GM19328 (cell line): ENCODE measurements at regions not wholly inside any gene's neighbourhood (a gene's known extent, or its start where the extent isn't known, plus 50 kb on each side); places are given as distances from the start of the nearest gene placed in this dataset.

ENCODE experiments used
- ATAC-seq: cut with Tn5 transposase; IDR thresholded peaks from one replicate; pipeline ENCODE4 v1.9.1; 2021; ENCODE audit warnings: mild to moderate bottlenecking, moderate library complexity; ENCODE audit not compliant: unreplicated experiment

DNA sequence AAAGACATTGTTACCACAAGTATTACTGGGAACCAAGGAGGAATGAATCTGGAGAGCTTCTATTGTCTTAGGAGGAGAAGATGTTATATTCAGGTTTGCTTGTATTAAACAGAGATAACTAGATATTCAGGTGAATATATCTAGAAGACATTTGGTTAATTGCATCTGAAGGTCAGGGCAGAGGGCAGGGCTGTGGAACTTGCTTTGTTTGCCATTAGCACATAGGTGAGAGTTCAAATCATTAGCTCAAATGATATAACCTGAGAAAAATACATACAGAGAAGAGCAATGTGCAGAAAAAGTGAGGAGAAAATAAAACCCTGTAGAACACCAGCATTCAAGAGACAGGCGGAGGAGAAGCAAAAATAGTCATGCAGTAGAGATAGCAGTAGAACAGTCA lies 116.8 kb downstream of the DNAJB9 start:
- ATAC-seq = no peak

DNA sequence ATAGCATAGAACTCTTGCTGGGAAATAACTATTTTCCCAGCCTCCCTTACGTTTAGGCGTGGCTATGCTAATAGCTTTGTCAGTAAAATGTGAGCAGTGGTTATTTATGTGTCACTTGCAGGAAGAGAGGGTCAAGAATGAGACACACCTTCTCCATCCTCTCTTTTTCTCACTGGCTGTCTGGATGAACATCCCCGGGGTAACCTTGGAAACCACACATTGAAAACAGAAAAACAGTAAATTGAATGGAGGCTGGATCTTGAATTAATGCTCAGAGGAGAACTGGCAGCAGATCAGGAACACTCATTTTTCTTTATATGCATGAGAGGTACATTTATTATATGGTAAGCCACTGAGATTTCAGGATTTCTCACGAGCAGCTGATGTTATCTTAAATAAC lies 127.6 kb downstream of the DNAJB9 start:
- no peak for ATAC-seq

DNA sequence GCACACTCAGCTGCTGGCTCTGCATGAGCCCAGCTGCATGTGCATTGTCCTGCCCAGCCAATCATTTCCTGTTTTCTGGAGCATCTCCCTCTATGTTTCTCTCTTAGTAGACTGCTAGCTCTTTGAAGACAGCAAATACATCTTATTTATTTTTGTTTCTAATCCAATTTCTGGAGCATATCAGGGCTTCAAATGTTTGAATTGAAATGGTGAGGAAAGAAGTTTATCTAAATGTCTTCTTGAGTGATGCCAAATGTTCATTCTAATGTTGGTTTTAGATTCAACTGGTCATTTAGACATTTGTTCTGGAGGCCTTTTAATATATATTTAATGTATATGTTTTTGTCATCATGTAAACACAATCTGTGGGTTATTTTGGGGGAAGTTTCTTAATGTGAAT lies 141.9 kb downstream of the DNAJB9 start:
- no peak for ATAC-seq

DNA sequence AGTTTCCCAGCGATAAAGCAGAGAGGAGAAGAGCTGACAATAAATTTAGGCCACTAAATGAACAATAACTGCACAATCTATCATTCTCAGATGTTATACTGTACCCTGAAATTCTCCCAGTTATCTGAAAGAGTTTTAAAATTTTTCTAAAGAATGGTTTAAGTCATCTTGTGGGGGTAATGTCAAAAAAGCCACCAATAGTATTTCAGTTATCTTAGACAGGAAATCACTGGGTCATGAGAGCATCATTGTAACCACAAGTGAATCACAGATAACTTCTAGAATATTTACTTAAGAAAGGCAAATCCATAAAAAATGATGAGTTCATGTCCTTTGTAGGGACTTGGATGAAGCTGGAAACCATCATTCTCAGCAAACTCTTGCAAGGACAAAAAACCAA lies 147.1 kb downstream of the DNAJB9 start:
- ATAC-seq = no peak

DNA sequence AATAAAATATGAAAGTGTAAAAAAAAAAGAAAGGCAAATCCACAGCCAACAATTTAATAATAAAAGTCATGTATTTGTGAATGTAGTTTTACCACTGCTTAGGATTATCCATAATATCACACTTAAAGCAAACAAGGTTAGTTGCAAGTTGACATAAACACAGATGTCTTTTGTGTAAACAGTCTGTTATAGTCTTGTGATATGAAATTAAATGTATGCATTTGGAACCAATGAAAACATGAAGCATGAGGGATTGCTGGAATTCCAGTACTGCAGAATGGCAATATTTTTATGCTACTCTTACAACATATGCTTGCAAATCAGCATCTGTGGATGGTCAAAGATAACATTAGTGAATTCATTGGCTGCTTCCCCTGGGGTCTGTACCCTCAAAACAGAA lies 148.1 kb downstream of the DNAJB9 start:
- ATAC-seq = no peak

DNA sequence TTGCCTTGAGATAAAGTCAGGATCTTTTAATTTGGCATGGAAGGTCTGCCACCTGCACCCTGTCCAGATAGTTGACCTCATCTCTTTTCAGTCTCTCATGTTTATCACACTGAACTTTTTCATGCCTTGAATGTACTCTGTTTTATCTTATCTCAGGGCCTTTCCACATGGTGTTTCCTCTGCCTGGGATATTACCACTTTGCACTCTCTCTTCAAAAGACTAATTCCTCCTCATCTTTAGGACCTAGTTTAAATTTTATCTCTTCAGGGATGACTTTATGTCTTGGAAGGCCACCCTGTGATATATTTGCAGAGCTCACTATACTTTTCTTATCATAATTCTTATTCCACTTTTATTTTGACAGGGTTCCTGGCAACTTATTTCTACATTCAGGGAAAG lies 150.0 kb downstream of the DNAJB9 start:
- no peak for ATAC-seq

DNA sequence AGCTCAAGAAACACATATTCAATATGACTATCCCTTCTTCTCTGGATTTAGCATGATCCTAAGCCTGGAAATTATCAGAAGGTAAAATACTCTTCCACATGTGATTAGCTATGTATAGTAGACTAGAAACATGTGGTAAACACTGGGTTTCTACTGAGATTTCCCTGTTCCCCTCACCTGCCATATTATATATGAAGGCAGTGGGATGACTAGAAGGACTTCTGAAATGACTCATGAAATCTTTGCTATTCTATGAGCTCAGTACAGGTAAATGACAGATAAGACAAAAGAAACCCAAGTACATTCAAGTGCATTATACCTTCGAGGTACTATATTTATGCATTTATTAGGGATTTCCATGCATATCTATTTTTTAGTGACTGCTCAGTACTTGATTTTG lies 152.9 kb downstream of the DNAJB9 start:
- ATAC-seq = no peak

DNA sequence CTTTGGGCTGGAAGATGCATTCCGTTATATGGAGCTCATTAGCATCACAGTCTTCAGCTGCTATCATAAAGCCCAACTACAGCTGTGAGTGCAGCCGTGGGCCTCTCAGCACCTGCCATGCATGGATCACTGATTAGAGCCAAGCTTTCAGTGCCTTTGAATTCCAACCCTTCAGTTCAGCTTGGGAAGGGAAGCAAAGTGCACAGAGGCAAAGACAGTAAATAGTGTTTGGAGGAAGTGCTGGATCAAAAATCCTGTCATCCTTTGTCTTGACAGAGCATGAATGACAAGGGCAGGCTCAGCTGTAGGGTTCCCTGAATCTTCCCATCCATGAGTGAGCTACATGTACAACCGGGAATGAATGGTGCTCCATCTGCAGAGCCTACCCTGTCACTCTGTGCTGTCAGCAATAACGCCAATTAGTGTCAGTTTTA lies 153.7 kb downstream of the DNAJB9 start:
- ATAC-seq = no peak

DNA sequence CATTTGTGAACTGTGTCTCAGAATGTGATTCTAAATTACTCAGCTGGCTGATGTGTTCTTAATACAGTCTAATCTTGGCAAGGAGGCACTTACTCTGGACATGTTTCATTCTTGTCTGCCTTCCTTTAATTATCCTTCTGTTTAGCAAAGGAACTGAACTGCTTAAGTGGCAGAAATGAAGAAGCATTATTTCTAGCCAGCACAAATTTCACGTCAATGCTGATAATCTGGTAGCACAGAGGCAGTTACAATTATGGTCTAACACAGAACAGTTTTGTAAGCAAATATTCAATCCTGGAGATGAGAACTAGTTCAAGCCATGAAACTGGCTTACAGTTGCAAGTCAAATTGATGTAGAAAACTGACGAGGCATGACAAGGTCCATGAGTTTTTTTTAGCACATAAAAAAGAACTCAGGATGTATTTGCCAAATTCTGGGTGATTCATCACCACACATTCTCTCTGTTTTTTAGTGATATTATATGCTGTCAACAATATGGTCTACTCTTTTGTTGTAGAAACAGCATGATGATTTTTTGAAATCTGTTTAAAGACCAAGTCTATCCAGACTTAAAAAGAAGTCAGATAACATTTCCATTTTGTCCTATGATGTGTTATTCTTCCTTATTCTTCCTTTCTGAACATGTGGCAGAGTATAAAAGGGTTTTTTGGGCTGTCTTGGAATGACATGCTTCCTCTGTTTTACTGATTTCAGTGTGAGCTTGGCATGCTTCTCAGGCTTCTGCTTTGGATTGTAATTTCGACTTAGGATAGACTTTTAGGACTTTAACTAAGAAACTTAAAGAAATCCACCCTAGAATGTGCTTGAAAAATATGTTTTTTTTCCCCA lies 154.8 kb downstream of the DNAJB9 start:
- ATAC-seq = no peak

DNA sequence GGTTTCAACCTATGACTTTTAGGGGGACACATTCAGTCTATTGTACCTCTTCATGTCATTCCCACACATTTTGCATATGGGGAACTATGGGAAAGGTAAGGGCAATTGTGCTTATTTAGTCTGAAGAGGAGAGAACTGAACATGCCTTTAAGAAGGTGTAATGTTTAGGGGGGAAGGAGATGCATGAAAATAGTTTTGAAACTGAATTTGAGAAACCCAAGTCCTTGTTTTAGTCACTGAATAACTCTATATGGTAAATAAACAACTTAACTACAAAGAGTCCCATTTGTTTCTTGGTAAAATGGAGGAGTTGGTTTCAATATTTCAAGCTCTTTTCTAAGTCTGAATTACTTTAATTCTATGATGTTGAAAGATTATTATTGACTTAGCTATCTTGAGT lies 166.1 kb downstream of the DNAJB9 start:
- ATAC-seq = no peak

DNA sequence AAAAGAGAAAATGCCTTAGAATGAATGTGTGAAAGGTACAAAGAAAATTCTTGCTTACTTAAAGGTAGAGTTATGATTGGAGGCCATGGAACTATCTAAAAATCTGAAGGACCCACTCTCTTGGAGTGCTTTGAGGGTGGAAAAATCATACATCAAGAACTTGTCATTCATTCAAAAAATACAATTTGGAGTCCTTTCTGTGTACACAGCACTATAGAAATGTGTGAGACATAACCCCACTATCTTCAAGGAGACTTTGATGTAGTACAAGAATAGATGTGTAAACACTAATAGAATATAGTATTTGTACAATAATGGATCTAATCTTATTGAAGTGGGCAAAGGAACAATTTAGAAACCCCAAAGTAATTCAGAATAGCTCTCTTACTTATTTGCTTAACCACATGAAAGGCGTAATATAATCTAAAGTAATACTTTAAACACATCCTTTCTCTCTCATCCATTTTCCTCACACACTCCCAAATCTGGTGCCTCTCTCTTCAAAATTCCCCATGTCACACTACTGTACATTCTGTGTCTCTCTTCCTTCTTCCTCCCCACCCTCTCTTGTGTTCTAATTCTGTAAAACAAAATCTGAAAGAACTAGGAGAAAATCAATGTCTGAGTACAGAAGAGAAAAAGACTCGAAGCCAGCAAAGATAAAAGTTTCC lies 166.7 kb downstream of the DNAJB9 start:
- no peak for ATAC-seq

DNA sequence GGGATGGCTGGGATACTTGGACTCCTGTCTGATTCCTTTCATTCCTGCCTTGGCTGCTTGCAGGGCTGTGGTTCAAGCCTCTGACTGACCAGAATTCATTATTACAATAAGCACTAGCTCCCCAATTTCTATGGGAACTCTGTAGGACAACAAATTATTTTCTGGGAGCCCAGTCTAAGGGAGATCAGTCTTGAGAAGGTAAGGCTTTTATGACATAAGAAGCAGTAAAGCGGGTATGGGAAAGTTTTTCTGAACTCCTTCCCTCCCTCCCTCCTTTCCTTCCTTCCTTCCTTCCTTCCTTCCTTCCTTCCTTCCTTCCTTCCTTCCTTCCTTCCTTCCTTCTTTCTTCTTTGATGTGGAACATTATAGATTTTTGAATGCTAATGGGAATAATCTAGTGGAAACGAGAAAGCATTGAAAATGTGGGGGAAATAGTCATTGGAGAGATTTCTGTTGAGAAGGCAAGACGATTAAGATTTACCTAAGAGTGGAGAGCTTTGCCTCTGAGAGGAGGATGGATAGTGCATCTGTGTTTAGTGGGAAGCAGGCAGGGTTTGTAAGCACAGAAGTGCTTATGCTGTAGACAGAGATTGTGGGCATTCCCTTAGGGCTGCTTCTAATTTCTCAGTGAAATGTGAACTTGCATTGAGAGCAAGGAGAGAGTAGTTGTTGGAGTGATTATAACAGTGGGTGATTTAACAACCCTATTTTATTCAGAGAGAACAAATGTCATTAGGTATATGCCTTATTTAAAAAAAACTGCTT lies 201.5 kb downstream of the DNAJB9 start:
- no peak for ATAC-seq

DNA sequence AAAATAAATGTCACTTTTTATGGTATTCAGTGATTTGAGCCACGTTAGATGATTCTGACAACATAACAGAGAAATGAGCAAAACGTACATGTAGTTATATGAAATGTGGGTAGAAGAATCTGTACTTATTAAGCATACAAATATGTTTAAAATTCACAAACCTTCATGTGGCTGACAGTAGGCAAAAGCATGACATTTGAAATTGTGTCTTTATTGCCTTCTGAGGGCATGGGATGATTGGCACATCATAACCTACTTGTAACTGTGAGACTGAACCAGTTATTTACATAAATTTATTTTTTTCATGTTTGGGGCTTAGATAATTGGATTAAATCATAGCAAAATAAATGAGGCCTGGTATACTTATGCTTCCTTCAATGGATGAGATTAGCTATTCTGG lies 202.2 kb downstream of the DNAJB9 start:
- ATAC-seq = no peak

DNA sequence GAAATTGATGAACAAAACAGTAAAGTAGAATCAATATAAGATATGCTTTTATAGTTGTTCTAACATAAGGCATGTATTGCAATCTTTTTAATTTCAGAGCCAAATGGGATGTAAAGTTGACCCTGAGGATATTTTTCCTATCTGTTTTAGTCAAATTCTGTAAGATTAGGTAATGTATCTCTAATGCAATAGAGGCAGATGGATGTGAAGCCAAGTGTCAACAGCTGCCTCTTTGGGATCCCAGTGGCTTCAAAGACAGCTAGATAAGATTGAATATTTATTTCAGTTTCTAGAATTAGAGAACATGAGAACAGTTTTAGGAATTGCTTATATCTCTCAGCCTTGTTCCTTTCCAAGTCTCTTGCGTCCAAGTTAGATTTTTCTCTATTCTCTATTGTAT lies 208.3 kb downstream of the DNAJB9 start:
- no peak for ATAC-seq

DNA sequence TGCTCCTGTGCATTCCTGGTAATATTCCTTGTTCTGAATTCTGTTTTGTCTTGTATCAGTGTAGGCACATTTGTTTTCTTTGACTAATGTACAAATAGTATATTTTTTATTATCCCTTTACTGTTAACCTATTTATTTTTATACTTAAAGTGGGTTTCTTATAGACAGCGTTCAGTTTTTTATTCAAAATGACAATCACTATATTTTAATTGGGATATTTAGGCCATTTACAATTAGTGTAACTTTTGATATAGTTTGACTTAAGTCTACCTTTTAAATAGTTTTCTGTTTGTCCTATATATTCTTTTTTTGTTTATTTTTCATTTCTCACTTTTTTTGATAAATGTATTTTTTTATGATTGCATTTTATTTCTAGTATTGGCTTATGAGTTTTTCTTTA lies 219.8 kb downstream of the DNAJB9 start:
- no peak for ATAC-seq

DNA sequence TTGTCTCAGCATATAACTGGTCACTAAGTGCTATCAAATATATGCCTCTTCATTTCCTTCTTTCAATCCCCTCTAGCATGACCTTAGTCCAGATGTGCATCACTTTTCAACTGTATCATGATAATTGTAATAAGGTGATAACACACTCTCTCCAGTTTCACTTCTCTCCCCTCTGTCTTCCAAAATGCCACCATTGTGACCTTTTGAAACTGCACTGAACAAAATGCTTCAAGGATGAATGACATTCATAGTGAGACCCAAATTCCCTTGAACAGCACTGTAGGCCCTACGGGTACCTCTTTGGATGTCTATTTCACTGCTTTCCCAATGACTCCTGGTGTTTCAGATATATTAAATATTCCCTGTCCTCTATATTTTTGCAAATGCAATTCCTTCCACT lies 224.8 kb downstream of the DNAJB9 start:
- ATAC-seq = no peak

DNA sequence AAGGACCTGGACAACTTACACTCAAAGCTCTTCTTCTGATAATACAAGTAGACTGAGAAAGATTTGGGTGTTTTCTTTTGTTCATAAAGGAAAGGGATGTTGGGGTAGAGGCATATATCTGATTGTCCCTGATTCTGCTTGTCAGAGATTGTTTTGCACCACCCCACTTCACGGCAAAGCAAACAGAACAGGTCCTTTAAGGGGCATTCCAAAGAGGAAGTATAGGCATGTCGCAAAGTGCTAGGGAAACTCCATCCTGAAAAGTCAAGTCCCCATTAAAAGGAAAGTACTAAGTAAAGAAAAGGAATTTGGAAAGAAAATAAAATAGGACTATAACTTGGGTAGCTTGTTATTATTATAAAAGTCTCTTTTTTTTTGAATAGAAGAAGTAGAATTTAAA lies 233.0 kb downstream of the DNAJB9 start:
- ATAC-seq = no peak

DNA sequence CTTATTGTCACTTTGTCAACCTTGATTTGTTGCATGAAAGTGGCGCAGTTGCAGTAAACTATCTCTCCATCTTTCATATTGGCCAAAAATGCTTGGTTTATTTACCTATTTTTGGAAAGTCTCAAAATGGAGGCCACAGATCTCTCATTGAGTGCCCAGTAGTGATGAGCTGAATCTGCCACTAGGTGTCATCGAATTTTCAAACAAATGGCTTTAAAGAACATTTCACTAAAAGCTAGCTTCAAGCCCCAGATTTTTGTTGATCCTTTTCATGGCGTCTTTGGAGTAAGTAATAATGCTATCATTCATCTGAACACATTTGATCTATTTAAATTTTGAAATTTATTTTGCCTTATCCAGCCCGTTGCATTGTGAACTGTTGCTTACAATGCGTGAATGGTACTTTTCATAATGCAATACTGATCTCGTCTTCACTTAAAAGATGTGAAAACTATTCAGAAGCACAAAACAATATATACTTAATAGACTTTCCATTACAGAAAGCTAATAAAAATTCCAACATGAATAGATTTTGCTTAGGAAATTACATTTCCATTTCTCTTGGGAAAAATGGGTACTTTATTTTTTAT lies 236.2 kb downstream of the DNAJB9 start:
- no peak for ATAC-seq

DNA sequence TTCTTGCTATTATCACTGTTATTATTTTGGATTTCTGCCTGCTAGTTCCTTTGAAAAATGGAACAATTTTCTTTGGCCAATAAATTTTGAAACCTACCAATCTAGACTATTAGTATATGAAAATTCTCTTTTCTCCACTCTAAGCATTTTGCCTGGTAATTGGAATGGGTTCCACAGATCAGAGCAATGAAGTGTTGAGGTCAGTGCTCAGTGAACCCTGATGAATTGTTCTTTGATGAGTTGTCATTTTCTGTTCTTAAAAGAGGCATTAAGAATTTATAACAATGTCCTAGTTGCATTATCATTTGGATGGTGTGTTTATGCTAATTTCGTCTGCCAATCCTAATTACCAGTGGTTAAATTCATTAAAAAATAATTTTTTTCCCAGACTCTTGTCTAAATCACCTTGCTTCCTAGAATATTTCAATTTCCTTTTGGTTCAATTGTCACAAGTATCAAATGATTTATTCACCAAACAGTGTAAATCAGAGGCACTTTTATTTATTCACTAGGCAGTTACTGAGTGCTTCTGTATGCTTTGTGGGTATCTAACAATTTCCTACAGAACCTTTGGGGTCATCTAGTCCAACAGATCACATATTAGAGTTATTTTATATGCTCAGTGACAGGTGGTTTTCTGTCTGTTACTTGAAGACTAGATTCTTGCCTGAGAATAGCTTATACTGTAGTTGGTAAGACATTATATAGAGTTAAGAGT lies 239.0 kb downstream of the DNAJB9 start:
- no peak for ATAC-seq

DNA sequence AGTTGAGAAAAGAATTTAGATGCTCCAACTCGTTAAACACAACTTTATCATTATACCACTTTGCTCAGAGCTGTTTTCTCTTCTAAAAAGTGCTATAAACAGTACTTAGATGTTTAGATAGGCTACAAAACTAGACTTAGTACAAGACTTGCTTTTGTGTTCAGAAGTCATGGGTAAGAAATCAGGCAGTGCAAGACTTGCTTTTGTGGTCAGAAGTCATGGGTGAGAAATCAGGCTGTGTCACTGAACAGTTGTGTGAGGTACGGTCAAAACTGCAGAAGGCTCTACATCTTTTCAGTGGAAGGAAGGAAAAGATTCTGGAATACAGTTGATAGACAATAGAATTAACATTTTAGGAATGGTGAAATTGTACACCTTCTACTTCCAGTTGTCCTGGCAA lies 239.7 kb downstream of the DNAJB9 start:
- ATAC-seq = no peak
